Neural cell (in vitro differentiated cells): ENCODE measurements at regions not wholly inside any gene's neighbourhood (a gene's known extent, or its start where the extent isn't known, plus 50 kb on each side); places are given as distances from the start of the nearest gene placed in this dataset.

ENCODE experiments used
- EP300 ChIP-seq: fragments of 450-650 bp; conservative IDR thresholded peaks from 2 replicates; pipeline ENCODE4 v1.6.1; 2014; ENCODE audit warnings: antibody characterized with exemption, mild to moderate bottlenecking, moderate library complexity; ENCODE audit not compliant: poor library complexity, severe bottlenecking
- EZH2 ChIP-seq: fragments of 200-600, 300-800 bp; shearing (Covaris generic), sonication (generic); IDR thresholded peaks from 2 replicates; pipeline ENCODE4 v1.6.1; 2014; ENCODE audit warnings: antibody characterized with exemption, low read length, borderline replicate concordance, mild to moderate bottlenecking; ENCODE audit not compliant: insufficient read depth, poor library complexity, severe bottlenecking
- MXI1 ChIP-seq: fragments of 450-650 bp; conservative IDR thresholded peaks from 2 replicates; pipeline ENCODE4 v1.6.1; 2014; ENCODE audit warnings: antibody characterized with exemption, mild to moderate bottlenecking; ENCODE audit not compliant: poor library complexity, severe bottlenecking
- POLR2AphosphoS5 ChIP-seq: IDR thresholded peaks from 2 replicates; pipeline ENCODE4 v1.6.1; 2012
- RAD21 ChIP-seq: fragments of 450-650 bp; conservative IDR thresholded peaks from 2 replicates; pipeline ENCODE4 v1.6.1; 2014; ENCODE audit warnings: antibody characterized with exemption, mild to moderate bottlenecking, moderate library complexity
- SMC3 ChIP-seq: fragments of 450-650 bp; conservative IDR thresholded peaks from 2 replicates; pipeline ENCODE4 v1.6.1; 2014; ENCODE audit warnings: antibody characterized with exemption, mild to moderate bottlenecking, moderate library complexity; ENCODE audit not compliant: poor library complexity
- TAF1 ChIP-seq: IDR thresholded peaks from 2 replicates; pipeline ENCODE4 v1.6.1; 2012; ENCODE audit warnings: low read depth
- TF ChIP-seq, protein P1 (sequence below): fragments of 450-650 bp; IDR thresholded peaks from 2 replicates; pipeline ENCODE4 v1.5.1; 2014; ENCODE audit warnings: antibody characterized with exemption, mild to moderate bottlenecking, moderate library complexity; ENCODE audit not compliant: poor library complexity, severe bottlenecking
- TF ChIP-seq, protein P2 (sequence below): IDR thresholded peaks from 2 replicates; pipeline ENCODE4 v1.6.1; 2012; ENCODE audit warnings: borderline replicate concordance

DNA sequence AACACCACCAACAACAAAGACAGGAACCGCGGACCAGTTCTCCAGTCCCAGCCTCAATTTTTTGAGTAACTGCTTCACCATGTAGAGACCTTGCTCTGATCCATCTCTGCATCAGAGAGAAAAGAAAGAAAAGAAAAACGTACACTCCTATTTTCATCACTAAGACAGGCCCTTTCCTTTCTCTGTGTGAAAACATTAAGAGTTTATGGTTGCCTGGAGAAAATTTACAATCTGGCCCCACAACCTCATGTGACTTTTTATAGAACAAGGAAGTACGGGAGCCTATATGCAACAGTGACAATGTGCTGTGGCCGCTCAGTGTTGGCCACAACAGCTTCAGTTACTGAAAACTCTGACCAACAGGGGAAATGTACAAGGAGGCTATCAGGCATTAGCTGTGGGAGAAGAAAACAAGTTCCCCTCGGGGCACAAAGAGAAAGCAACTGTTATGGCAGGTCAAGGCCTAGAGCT is 272.9 kb upstream of the PTGER4 start:
- TF ChIP-seq, protein P1, sequence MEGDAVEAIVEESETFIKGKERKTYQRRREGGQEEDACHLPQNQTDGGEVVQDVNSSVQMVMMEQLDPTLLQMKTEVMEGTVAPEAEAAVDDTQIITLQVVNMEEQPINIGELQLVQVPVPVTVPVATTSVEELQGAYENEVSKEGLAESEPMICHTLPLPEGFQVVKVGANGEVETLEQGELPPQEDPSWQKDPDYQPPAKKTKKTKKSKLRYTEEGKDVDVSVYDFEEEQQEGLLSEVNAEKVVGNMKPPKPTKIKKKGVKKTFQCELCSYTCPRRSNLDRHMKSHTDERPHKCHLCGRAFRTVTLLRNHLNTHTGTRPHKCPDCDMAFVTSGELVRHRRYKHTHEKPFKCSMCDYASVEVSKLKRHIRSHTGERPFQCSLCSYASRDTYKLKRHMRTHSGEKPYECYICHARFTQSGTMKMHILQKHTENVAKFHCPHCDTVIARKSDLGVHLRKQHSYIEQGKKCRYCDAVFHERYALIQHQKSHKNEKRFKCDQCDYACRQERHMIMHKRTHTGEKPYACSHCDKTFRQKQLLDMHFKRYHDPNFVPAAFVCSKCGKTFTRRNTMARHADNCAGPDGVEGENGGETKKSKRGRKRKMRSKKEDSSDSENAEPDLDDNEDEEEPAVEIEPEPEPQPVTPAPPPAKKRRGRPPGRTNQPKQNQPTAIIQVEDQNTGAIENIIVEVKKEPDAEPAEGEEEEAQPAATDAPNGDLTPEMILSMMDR, result no peak
- TF ChIP-seq EZH2 (no peak), SMC3 (no peak), RAD21 (no peak), TAF1 (no peak), POLR2AphosphoS5 (no peak), EP300 (no peak), MXI1 (no peak)
- TF ChIP-seq, protein P2, sequence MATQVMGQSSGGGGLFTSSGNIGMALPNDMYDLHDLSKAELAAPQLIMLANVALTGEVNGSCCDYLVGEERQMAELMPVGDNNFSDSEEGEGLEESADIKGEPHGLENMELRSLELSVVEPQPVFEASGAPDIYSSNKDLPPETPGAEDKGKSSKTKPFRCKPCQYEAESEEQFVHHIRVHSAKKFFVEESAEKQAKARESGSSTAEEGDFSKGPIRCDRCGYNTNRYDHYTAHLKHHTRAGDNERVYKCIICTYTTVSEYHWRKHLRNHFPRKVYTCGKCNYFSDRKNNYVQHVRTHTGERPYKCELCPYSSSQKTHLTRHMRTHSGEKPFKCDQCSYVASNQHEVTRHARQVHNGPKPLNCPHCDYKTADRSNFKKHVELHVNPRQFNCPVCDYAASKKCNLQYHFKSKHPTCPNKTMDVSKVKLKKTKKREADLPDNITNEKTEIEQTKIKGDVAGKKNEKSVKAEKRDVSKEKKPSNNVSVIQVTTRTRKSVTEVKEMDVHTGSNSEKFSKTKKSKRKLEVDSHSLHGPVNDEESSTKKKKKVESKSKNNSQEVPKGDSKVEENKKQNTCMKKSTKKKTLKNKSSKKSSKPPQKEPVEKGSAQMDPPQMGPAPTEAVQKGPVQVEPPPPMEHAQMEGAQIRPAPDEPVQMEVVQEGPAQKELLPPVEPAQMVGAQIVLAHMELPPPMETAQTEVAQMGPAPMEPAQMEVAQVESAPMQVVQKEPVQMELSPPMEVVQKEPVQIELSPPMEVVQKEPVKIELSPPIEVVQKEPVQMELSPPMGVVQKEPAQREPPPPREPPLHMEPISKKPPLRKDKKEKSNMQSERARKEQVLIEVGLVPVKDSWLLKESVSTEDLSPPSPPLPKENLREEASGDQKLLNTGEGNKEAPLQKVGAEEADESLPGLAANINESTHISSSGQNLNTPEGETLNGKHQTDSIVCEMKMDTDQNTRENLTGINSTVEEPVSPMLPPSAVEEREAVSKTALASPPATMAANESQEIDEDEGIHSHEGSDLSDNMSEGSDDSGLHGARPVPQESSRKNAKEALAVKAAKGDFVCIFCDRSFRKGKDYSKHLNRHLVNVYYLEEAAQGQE, result no peak
